ENCODE measurements at regions not wholly inside any gene's neighbourhood (a gene's known extent, or its start where the extent isn't known, plus 50 kb on each side); places are given as distances from the start of the nearest gene placed in this dataset.
"Not testable (repeated sequence)": the region's sequence is repeated elsewhere in the genome, so short reads cannot be mapped to it uniquely, and the experiment has no call there.

- no peak overlapping the region for H3K27ac ChIP-seq
- no peak overlapping the region for H3K4me3 ChIP-seq
- no peaks in the 10 kb centered on the region for H3K4me1 ChIP-seq
- H3K27me3 ChIP-seq: no peaks in the 10 kb centered on the region
- DNase-seq: peak in 1 of 2 donors; percentile 46
- TF ChIP-seq CTCF (IDR thresholded peaks at IDR 0.05): no peak
- H3K36me3 ChIP-seq: no peaks in the 10 kb centered on the region
- intact Hi-C loops (cut with DNase I; ENCODE audit: low total_unique reads): no loop called here
- peaks cover 0 to 12% (median 0%) of the 10 kb centered on the region in 3 donors for H3K9me3 ChIP-seq
Observed at GRCh38 chr14:105927096-105928060, 401.0 kb downstream of the TMEM121 start.

- H3K9me3 ChIP-seq; H3K27me3 ChIP-seq; H3K4me1 ChIP-seq; H3K36me3 ChIP-seq; H3K4me3 ChIP-seq; intact Hi-C loops (cut with DNase I; ENCODE audit: low total_unique reads); H3K27ac ChIP-seq: not testable (repeated sequence)
- DNase-seq: peak in 1 of 2 donors; percentile 61
Observed at GRCh38 chr14:105928171-105929111, 402.1 kb downstream of the TMEM121 start.

- no peak overlapping the region for H3K4me3 ChIP-seq
- intact Hi-C loops (cut with DNase I; ENCODE audit: low total_unique reads): no loop called here
- DNase-seq: peak in 1 of 2 donors; percentile 50
- no peaks in the 10 kb centered on the region for H3K9me3 ChIP-seq
- H3K27ac ChIP-seq: no peak overlapping the region
- no peaks in the 10 kb centered on the region for H3K4me1 ChIP-seq
- no peaks in the 10 kb centered on the region for H3K36me3 ChIP-seq
- H3K27me3 ChIP-seq: no peaks in the 10 kb centered on the region
- TF ChIP-seq CTCF (IDR thresholded peaks at IDR 0.05): no peak
Observed at GRCh38 chr14:105929327-105930081, 403.1 kb downstream of the TMEM121 start.

GRCh38 chr14:105930572-105930971 lies 404.2 kb downstream of the TMEM121 start:
- no peak for TF ChIP-seq CTCF (IDR thresholded peaks at IDR 0.05)
- Histone ChIP-seq H3K27ac (no peak overlapping the region), H3K9me3 (peaks cover 0 to 10% (median 6%) of the 10 kb centered on the region in 3 donors), H3K27me3 (no peaks in the 10 kb centered on the region), H3K36me3 (no peaks in the 10 kb centered on the region), H3K4me3 (no peak overlapping the region), H3K4me1 (no peaks in the 10 kb centered on the region)
- no peak for DNase-seq
- intact Hi-C loops (cut with DNase I; ENCODE audit: low total_unique reads): no loop called here

GRCh38 chr14:105931808-105932483 lies 405.6 kb downstream of the TMEM121 start:
- H3K4me3 ChIP-seq: no peak overlapping the region
- H3K36me3 ChIP-seq: no peaks in the 10 kb centered on the region
- no peak overlapping the region for H3K27ac ChIP-seq
- H3K27me3 ChIP-seq: no peaks in the 10 kb centered on the region
- peak in 1 of 2 donors; percentile 19 for DNase-seq
- intact Hi-C loops (cut with DNase I; ENCODE audit: low total_unique reads): no loop called here
- H3K4me1 ChIP-seq: no peaks in the 10 kb centered on the region
- TF ChIP-seq CTCF (IDR thresholded peaks at IDR 0.05): no peak
- peaks cover 0 to 13% (median 8%) of the 10 kb centered on the region in 3 donors for H3K9me3 ChIP-seq

Measured in tibial artery (tissue), 4 donors.